GM12875 (cell line): ENCODE measurements at regions not wholly inside any gene's neighbourhood (a gene's known extent, or its start where the extent isn't known, plus 50 kb on each side); places are given as distances from the start of the nearest gene placed in this dataset.

Experiments
- H3K4me3 ChIP-seq: one replicate; pipeline ENCODE4 v1.5.1; 2011; ENCODE audit warnings: low read depth, low read length, control low read depth
- TF ChIP-seq, protein P1 (sequence below): IDR thresholded peaks from 2 replicates; pipeline ENCODE4 v1.5.1; 2011; ENCODE audit warnings: low read depth, mild to moderate bottlenecking, control low read depth, inconsistent platforms, low read length, moderate library complexity, borderline replicate concordance; ENCODE audit not compliant: insufficient read depth

DNA sequence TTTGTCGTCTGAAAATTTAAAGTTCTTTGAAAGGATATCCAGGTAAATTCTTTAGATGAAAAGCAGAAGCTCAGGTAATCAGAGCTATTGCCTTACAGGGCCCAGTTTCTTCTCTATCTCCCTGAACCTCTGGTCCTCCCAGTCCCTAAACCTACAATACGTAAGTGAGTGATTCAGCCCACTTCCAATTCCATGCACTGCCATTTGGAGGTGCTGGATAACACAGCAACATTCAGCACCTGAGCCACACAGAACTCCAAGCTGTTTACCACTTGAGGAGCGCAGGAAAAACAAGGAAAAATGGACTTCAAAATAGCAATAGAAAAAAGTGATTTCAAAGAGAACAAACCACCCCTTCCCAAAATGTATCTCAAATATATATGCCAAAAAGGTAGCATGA lies 105.0 kb upstream of the DNAJC10 start:
- TF ChIP-seq, protein P1, sequence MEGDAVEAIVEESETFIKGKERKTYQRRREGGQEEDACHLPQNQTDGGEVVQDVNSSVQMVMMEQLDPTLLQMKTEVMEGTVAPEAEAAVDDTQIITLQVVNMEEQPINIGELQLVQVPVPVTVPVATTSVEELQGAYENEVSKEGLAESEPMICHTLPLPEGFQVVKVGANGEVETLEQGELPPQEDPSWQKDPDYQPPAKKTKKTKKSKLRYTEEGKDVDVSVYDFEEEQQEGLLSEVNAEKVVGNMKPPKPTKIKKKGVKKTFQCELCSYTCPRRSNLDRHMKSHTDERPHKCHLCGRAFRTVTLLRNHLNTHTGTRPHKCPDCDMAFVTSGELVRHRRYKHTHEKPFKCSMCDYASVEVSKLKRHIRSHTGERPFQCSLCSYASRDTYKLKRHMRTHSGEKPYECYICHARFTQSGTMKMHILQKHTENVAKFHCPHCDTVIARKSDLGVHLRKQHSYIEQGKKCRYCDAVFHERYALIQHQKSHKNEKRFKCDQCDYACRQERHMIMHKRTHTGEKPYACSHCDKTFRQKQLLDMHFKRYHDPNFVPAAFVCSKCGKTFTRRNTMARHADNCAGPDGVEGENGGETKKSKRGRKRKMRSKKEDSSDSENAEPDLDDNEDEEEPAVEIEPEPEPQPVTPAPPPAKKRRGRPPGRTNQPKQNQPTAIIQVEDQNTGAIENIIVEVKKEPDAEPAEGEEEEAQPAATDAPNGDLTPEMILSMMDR: no peak
- H3K4me3 ChIP-seq: no peak overlapping the region

DNA sequence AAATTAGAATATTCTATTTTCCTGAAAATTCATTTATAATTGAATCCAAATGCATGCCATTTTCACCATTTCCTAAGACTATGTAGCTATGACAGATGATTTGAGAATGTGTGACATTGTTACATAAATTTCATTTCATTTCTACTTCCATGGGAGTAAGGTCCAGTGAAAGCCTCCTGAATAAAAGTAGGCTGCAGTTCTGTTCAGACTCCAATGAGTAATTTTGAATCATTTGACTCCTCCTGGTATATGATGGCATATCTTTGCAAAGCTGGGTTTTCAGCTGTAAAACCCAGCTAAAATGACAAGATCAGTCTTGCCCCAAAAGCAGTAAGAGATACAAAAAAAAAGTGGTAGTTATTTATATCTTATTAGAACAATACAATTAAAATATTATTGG lies 101.0 kb upstream of the DNAJC10 start:
- H3K4me3 ChIP-seq: no peak overlapping the region
- TF ChIP-seq, protein P1: no peak

DNA sequence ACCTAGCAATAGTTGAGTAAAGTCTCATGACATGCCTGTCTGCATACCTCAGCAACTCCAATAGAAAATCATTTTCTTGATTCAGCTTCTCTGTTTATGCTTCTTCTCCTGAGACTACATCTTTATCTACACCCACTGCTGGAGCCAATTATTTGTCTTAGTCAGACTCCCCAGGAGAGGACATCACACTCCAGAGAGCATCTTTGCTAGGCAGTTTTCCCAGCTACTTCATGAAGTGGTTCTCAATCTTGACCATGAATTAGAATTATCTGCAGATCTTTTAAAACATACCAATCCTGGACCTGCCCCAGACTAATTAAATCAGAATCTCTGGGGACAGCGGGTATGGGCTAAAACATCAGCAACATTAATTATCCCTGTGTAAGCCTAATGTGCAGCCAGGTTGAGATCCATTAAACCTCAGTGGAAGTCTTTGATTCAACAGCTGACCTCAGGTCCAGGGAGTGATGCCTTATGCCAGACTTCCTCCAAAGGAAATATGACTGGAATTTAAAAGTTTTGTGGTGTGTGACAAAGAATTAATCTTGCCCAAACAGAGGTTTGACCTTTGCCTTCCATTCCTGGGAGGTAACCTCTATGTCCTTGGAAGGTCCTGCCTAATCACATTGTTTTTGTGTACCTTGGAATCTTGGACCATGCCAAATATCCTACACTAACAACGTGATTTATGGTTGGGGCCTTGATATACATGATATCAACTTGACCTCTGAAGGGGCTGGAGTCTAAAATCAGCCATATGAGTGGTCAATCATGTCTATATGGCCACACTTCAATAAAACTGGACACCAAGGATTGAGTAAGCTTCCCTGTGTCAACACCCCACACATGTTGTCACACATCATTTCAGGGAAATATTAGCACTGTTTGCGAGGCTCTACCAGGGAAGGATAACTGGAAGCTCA lies 99.3 kb upstream of the DNAJC10 start:
- TF ChIP-seq, protein P1: no peak
- no peak overlapping the region for H3K4me3 ChIP-seq

DNA sequence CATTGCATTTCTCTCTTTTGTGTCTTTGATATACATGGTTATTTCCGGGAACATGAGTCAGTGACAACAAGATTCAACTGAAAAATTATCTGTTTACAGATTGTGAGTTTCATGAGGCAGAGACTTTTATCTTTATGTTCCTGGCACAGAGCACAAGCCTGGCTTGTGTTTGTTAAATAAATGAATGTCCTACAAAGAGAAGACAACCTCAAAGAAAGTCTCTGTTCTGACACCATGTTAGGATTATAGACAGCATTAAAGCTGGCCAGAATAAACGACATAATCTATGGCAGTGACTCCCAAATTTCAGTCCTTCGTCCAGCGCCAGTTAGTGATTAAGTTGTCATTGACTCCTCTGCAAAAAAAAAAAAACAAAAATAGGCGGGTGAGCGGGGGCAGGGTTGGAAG lies 97.4 kb upstream of the DNAJC10 start:
- no peak overlapping the region for H3K4me3 ChIP-seq
- TF ChIP-seq, protein P1: no peak

DNA sequence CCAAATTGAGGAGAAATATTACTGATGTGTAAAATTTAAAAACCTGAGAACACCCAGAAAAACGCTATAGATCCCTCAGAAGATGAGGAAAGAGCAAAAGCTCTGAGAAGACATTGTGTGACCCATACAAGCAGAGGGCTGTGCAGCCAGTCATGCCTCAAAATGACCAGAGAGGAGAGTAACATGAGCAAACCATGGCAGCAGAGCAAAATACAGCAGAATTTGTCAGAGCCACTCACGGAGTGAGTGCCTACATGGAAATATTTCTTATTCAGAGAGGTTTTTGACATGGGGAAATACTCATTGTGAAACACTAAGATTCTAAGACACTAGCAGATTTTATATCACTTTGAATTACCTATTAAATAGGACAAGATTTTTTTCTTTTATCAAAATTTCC lies 96.8 kb upstream of the DNAJC10 start:
- no peak overlapping the region for H3K4me3 ChIP-seq
- TF ChIP-seq, protein P1: no peak

DNA sequence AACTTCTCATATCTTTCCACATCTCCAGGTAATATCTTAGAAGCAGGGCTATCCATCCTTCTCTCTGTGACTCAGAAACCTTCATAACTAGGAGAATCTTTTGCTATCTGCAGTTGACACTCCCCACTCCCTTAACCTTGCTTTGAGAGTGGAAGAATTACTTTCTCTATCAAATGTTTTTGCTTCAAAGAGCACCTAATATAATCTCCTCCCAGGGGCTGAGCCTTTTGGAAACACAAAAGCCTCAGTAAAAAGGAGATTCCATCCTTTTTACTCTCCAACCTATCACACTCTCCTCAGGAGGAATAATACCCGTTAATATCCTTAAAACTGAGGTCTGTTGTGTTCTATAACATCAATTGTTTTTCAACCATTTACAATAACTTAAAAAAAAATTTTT lies 94.9 kb upstream of the DNAJC10 start:
- TF ChIP-seq, protein P1: no peak
- H3K4me3 ChIP-seq: no peak overlapping the region

DNA sequence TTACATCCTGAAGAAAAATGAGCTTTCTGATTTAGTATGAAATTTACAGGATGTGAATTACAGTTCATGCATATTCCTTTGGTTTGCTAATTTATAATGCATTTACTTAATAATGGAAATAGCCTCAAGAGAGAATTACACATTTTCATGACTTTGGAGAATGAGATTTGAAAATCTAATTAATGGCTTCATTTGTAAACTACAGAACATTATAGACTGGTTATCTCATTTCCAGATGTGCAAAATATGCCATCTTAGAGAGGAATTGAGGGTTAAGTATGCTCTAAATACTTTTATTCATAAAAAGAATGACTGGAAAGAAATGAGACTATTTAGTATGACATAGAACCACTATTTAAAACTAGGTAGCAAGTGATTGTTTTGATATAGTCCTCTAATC lies 94.2 kb upstream of the DNAJC10 start:
- H3K4me3 ChIP-seq: no peak overlapping the region
- TF ChIP-seq, protein P1: no peak
